DMS53 treated with DMSO at 0.1 percent for 48 hours (cell line): ENCODE measurements at regions not wholly inside any gene's neighbourhood (a gene's known extent, or its start where the extent isn't known, plus 50 kb on each side); places are given as distances from the start of the nearest gene placed in this dataset.

ENCODE experiments used
- DNase-seq: peaks from one replicate; lab custom pipeline; 2025; ENCODE audit not compliant: unreplicated experiment; lab: John Stamatoyannopoulos, UW

DNA sequence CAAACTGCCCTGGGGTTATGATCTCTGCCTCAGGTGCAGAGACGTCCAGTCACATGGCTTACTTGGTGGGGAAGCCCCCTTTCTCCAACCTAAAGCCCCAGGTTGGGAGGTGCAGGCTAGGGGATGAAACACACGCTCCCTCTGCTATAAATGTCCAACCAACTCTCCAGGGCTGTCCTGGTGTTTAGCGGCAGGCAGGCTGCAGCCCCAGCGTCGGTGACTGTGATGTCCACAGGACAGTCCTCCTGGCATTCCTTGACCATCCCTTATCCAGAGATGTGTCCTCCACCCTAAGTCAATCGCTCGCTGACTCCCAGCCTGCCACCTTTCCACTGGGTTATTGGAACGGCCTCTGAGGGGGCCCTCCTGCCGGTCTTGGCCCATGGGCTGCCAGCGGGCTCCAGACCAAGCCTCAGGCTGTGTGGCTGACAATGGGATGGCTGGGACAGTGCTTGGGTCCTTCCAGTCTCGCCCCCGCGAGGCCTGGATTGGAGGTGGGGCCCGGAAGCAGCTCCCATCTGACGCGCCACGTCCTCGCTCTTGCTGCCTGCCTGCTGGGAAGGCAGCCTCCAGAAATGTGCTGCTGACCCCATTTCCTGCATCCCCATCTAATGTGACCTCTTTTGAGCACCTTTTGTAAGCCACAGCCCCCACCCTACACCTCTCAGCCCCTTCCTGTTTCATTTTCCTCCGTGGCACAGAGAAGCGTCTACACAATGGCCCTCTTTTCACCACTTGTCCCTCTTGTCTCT lies 60.8 kb upstream of the ADRA2C start:
- DNase-seq, result no peak

DNA sequence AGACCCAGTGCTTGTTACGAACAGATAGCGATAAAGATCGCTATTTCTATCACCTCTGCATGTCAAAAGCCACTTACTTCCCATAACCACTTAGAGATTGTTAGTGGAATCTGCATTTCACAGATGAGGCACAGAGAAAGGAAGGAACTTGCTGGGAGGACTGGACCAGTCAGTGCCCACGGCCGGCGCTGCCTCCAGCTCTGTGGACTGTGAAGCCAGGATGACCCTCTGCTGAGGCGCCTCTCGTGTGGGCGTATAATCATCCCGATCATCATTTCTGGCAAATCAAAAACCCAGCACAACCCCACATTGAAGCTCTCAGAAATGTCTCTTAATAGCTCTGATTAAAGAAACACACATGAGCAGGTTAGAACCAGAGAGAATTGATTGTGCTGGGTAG lies 61.5 kb upstream of the ADRA2C start:
- DNase-seq, result no peak

DNA sequence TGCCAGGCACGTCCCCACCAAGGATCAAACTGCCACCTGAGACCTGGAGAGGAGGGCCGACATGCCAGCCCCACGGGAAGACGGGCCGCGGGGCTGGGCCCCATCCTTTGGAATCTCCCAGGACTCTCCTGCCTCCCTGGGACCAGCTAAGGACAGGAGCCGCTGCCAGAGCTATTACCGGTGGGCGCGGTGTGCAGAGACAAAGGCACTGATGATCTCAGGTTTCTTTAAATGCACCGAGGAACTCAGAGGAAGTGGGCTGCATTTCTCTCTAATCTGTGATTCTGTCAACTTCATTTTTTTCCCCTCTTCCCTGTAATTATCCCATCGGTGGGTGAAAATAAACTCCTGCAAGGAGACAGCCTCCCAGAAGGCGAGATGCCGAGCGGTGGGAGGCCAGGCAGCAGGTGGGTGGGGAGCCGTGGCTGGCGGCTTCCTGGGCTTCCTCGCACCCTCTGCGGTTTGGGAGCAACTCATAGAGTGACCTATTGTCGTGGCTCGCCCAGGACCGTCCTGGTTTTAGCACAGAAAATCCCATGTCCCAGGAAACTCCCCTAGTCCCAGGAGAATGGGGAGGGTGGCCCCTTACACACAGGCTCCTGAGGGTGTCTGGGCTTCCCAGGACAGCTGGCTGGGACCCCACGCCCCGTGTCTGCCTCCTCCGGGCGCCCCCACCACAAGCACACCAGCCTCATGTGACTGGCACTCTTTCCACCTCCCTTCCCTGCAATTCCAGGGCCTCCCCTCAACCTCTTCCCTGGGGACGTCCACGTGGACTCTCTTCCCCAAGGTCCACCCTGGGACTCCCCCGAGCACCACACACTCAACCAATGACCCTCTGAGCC lies 62.3 kb upstream of the ADRA2C start:
- DNase-seq, result no peak

DNA sequence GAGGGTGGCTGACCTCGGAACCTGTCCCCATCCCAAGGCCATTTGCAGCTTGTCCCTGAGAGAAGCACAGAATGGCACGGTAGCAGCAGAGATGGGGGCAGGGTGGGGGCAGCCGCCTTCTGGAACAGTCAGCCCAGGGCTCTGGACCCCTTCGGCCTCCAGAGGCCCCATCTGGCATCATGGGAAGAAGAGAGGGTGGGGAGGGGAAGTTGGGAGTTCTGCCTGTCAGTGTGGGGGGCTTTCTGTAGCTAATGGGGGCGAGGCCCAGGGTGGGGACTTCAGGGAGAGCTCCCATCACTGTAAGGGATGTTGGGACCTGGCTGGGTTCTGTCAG lies 62.9 kb upstream of the ADRA2C start:
- no peak for DNase-seq

DNA sequence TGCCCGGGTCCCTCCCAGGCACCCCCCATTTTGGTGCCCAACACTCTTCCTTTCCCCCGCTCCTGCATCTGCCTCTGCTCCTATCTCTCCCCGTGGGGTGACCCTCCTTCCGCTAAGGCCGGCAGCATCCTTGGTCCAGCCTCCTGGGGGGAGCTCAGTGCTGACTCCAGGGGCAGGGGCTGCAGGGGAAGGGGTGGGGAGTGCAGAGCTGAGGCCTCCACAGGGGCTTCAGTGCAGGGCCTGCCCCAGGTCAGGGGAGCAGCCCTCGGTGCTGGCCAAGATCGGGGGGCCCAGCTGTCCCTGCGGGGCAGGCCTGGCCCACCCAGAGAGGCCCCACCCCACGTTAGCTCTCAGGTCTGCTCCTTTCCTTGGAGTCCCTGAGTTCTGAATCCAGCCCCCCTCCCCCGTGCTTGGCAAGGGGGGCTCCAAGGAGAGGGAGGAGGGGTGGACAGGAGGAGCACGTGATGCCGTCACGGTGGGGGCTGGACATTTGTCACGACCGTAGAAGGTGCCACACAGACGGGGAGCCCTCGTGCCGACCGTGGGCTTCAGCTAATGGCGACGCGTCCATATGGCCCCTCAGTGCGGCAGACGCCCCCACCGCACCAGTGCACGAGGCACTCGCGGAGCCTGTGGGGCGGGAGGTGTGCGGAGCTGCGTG lies 63.5 kb upstream of the ADRA2C start:
- no peak for DNase-seq

DNA sequence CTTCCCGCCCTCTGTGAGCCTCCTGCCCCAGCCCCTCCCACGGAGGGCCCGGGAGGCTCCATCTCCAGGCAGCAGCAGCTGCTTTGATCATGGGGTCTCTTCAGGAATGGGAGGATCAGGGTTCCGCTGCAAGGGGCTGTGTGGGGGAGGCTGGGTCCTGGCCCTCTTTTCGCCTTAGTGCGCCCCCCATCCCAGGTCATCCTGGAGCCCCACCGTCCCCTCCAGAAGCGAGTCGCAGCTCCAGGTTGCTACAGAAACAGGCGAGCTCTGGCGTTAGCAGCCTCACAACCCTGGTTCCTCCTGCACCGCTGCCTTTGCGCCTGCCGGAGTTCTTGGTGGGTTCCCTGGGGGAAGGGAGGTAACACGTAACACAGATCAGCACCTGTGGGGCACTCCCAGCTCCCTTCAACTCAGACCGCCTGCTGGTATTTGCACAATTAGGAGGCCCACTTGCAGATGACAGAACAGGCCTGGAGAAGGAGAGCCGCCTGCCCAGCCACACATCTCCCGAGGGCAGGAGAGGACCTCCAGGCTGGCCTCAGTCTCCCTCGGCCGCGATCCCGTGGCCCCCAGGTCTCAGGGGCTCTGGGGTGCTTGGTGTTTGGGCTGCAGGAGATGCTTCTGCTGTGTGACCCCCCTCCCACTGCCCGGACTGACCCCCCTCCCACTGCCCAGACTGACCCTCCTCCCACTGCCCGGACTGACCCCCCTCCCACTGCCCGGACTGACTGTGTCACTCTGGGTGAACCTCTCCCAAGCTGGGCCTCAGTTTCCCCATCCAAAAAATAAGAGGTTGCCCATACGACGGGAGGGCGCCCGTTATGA lies 64.2 kb upstream of the ADRA2C start:
- no peak for DNase-seq

DNA sequence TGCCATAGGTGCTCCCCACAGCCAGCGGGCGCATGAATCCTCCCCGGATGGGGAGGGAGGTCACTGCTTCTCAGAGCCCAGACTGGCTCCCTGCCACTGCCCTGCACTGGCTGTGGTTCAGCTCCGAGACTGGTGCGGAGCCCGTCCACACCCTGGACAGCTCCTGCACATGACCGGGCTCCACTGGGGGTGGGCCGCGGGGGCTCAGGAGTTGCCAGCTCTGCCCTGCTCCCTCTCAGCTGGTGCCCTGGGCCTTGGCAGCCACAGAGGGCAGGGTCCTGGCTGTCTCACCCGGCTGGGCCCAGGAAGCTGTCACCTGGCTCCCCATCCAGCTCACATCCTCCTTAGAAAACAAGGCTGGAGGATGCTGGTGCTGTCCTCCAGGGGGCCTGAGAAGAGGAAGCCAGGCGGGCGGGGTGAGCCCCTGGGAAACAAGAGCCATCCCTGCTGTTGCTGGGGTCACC lies 64.9 kb upstream of the ADRA2C start:
- DNase-seq, result no peak

DNA sequence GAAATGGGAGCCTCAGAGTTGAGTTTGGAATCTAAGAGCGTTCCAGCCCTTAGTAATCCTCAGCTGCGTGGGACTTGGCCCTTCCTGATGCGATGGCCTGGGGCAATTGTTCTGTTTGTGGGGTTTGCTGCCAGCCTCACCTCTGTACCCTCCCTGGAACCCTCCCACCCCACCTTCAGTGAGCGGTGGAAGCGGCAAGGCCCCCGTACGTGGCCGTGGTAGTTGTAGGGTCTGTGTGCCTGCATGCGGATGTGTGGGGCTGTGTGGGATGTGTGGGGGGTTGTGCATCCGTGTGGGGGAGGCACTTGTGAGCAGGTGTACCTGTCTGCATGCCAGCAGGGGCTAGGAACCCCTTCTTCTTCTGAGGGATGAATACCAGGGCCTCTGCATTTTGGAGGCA lies 65.4 kb upstream of the ADRA2C start:
- DNase-seq, result no peak

DNA sequence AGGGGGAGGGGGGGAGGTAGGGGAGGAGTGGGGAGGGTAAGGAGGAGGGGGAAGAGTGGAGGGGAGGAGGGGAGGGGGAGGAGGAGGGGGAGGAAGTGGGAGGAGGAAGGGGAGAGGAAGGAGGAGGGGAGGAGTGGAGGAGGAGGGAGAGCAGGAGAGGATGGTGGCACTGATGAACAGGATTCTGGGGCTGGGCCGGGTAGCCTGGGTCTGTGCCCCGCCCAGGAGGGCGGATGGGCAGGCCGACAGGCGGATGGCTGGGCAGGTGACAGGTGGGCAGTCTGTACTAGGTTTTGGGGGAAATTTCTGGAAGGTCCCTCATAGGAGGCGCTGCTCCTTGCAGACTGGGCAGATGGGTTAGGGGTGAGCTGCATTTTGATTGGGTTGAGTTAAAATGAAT lies 66.0 kb upstream of the ADRA2C start:
- DNase-seq, result no peak

DNA sequence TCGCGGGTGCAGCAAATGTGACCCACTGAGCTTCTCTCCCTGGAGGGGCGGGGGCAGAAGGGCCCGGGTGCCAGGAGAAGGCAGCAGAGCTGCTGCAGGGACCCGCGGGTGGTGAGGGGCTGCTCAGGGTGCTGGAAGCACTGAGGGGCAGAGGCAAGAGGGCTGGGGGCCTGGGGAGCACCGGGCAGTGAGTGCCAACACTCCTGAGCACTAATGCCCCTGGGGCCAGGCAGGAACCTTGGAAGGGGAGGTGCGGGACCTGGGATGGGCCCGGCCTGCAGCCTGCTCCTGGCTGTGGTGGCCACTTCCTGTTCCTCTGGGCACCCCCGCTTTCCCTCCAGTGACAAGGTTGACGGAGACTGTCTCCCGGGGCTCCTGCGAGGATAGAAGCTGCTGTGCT lies 66.5 kb upstream of the ADRA2C start:
- no peak for DNase-seq

DNA sequence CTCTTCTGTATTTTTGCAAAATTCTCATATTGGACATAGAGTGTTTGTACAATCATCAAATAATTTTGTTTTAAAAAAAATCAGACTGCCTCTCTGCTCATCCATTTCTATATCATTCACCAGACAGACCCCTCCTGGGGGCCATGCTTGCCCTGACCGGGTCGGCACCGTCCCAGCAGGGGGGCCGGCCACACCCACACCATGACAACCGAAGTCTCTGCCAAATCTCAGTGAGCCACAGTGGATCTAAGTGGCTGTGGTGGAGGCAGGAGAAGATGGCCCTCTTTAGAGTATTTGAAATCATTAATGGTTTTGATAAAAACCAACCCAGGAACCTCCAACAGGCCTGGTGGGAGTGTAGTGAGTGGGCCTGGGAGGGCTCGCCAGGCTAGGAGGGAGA lies 66.9 kb upstream of the ADRA2C start:
- no peak for DNase-seq

DNA sequence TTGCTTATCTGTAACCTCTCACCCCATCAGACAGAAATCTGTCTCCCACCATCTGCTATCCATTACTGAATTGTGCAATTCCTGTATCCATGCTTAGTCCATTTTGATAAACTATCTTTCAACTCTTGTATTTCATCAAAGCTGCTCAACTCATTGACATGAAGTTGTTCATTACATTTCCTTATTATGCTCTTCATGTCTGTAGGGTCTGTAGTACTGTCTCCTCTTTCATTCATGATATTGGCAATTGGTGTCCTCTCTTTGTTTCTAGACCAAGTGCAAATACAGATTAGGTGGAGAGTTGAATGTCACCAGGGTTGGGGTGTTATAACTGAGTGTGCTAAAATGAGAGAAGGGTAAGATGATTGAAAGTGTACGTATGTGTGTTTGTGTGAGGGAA lies 69.2 kb upstream of the ADRA2C start:
- DNase-seq, result no peak

DNA sequence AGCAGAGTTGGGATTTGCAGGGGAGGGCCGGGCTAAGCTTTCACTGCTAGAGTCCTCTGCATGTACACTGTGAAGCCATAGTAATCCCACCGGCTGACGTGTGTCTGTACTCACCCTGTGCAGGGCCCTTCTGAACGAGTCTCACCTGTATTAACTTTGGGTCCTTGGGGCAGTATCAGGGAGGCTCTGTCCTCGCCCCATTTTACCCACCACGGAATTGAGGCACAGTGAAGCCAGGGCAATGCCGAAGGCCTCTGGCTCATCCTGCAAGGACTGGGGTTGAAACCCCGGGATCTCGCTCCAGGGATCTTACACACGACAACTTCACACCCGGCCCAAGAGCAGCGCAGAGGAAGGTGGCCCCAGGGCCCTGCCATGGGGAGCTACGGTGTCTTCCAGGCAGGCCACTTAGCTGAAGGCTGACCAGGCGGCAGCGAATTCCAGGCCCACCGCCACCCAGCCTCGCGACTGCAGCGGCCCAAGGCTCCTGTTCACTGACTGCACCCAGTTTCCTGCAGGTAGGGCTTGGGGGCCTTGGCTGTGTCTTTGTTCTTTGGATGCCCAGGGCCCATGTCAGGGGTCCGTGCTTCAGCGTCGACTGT lies 75.5 kb upstream of the ADRA2C start:
- DNase-seq, result no peak

DNA sequence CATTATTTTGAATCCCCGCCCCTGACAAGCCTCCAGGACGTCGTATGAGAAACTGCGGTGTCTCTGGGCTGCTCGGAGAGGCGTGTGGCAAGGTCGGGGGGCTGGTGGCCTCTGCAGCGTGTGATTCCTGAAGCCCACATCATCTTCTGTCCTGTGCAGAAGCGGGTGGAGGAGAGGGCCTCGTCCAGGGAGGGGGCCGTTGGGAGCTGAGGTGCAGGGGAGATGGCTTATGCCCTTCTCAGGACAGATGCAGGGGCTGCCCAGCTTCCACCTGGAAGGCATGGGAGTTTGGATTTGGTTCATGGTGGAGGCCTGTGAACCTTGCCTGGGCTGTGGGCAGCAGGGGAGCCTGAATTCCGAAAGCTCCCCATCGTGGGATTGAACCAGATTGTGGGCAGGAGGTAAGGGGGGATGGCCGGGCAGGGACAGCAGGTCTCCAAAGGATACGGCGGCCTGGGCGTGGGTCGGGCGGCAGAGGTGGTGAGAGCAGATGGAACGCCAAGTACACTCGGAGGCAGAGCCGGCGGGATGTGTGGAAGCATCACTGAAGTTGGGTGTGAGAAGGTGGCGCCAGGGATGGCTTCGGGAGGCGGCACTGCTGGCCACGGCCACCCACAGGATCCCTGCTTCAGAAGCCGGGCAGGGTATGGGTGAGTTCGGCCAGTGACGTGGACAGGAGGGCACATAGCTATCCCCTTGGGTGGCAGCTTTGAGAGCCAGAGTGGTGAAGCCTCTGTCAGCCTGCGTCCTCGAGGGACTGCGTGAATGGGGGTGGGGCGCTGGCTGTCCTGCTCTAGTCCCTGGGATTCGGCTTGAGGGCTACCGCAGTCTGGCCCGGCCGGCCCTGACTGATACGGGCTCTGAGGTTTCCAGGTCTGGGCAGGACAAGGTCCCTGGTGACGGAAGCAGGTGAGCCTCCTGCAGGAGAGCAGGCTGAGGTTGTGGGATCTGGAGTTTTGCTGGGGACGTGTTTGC lies 76.3 kb upstream of the ADRA2C start:
- no peak for DNase-seq

DNA sequence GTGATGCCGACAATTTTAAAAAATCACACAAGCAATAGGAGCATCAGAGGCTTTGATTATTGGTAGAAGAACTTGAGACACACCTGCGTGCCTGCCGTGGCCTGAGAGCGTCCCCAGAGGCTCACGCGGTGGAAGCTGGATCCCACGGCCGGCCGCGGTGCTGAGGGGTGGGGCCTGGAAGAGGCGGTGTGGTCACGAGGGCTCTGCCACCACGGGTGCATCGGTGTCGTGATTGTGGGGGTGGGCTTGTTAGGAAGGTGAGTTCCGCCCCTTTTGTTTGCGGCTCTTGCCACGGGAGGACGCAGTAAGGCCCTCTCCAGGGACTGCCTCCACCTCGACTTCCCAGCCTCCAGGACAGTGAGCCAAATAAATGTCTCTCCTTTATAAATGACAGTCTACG lies 77.2 kb upstream of the ADRA2C start:
- DNase-seq, result no peak

DNA sequence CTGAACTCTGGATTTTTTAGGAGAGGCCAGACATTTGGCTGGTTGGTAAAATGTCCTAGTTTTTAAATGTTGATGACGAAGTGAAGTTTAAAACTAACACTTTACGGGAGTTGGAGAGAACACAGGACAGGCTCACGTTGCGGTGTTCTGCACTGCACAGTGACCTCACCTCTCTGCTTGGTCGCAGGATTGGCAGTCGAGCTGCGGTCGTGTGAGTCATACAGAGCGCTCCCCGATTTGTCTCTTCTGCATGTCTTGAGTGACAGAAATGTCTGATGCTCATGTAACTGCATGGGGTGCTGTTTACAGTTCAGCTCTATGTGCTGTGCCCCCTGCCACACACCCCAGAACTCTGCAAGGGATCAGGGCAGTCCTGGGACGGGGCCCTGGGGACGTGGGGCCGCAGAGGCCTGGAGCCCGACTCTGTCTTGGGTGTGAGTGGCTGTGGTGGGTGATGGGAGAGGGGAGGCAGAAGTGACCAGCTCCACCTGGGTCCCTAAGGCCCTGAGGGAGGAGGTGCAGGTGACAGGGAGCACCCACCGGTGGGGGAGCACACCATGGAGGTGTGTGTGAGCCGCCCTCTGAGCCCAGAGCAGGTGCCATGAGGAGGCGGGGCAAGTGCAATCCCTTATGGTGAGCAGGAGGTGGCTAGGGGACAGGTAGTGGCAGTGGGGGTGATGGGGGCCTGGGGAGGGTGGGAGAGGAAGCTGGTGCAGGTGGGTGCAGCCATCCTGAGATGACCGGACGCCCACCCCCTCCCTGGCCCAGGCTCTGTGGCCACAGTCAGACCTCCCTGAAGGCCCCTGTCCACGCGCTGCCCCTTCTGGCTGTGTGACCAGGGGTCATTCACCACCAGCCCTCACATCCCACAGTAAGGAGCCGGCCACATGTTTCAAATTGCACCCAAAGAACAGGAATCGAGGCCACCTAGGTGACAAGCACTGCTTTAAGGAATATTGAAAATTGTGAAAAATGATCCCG lies 77.9 kb upstream of the ADRA2C start:
- no peak for DNase-seq

DNA sequence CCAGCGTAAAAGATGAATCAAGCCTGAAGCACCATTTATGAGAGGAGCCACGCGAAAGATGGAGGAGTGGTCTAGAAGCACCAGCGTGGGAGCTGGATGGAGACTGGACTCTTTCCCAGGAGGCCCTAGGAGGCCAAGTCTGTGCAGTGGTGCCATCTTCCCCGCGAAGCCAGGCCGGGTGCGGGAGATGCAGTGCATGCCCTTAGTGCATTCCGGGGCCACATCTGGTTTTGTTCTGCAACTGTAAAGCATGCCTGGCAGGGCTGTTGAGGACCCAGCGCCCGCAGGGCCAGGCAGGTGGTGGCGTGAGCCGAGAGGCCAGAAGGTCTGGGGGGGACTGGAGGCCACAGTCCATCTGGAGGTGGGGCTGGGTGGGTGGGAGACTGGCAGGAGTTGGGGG lies 78.6 kb upstream of the ADRA2C start:
- no peak for DNase-seq

DNA sequence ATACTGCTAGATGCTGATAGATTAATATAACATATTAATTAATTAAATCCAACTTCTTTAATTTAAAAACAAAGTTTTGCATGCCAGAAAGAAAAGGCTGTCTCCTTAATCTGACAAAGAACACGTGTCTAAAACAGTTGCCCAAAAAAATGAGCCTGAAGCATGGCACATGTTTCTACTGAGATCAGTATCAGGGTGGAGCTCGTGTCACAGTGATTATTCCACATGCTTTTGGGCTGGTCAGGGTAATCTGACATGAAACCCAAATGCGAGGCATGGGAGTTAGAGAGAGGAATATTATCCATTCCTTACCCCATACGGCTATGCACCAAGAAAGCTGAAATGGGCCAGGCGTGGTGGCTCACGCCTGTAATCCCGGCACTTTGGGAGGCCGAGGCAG lies 79.4 kb upstream of the ADRA2C start:
- no peak for DNase-seq
